SK-N-SH (cell line): ENCODE measurements at regions not wholly inside any gene's neighbourhood (a gene's known extent, or its start where the extent isn't known, plus 50 kb on each side); places are given as distances from the start of the nearest gene placed in this dataset.

Experiments used
- CTCF ChIA-PET: fragments of 300-600, 350-600 bp; formaldehyde crosslinking; extraction: SDS; loops from one replicate; lab custom pipeline; 2021; lab: Yijun Ruan, JAX
- POLR2A ChIA-PET: fragments of 350-600 bp; sonication (Branson Sonifier 250); formaldehyde crosslinking; extraction: SDS; loops from one replicate; lab custom pipeline; 2020; ENCODE audit warnings: antibody characterized with exemption, inconsistent platforms; lab: Yijun Ruan, JAX
- DNase-seq: peaks from one replicate; pipeline ENCODE4 v3.0.0; 2012
- H2AFZ ChIP-seq: fragments of 200-600 bp; sonication (generic); 2 replicates; pipeline ENCODE4 v1.8.1; 2016; ENCODE audit warnings: antibody characterized with exemption, mild to moderate bottlenecking, low read depth
- H3F3A ChIP-seq: fragments of 200-600 bp; sonication (generic); replicated peaks from 2 replicates; pipeline ENCODE3; 2016; ENCODE audit warnings: antibody characterized with exemption, mild to moderate bottlenecking; ENCODE audit not compliant: insufficient read depth
- H3K27ac ChIP-seq, 2 experiments: fragments of 200-500 bp in 1 of 2; fragments of 200-600 bp in 1 of 2; sonication (Bioruptor generic) in 1 of 2; sonication (generic), shearing (Covaris generic) in 1 of 2; 2 replicates each; pipeline versions ENCODE4 v1.5.1 to v1.6.1; 2014 to 2016; ENCODE audit warnings: low read depth in 2 of 2, inconsistent platforms in 1 of 2, low read length in 1 of 2, mild to moderate bottlenecking in 1 of 2, mixed read lengths in 1 of 2
- H3K27me3 ChIP-seq: fragments of 200-600 bp; sonication (generic), shearing (Covaris generic); 2 replicates; pipeline ENCODE4 v1.6.1; 2016; ENCODE audit warnings: mixed run types; ENCODE audit not compliant: insufficient read depth
- H3K36me3 ChIP-seq, 2 experiments: fragments of 200-500 bp in 1 of 2; fragments of 200-600 bp in 1 of 2; sonication (Bioruptor generic) in 1 of 2; sonication (generic) in 1 of 2; replicated peaks in 1 of 2; 2 replicates each; pipeline versions ENCODE3 to v1.5.1; 2014 to 2016; ENCODE audit warnings: low read length in 1 of 2, mild to moderate bottlenecking in 1 of 2; ENCODE audit not compliant: insufficient read depth in 2 of 2, control insufficient read depth in 1 of 2
- H3K4me1 ChIP-seq, 2 experiments: fragments of 200-500 bp in 1 of 2; fragments of 200-600 bp in 1 of 2; sonication (Bioruptor generic) in 1 of 2; sonication (generic), shearing (Covaris generic) in 1 of 2; 2 replicates each; pipeline versions ENCODE4 v1.5.1 to v1.6.1; 2014 to 2016; ENCODE audit warnings: low read depth in 1 of 2, low read length in 1 of 2, mixed run types in 1 of 2; ENCODE audit not compliant: insufficient read depth in 2 of 2, control insufficient read depth in 1 of 2
- H3K4me2 ChIP-seq: fragments of 200-600 bp; sonication (generic), shearing (Covaris generic); 2 replicates; pipeline ENCODE4 v1.6.1; 2017; ENCODE audit warnings: mixed run types
- H3K4me3 ChIP-seq, 2 experiments: fragments of 200-500 bp in 1 of 2; fragments of 200-600 bp in 1 of 2; sonication (Bioruptor generic) in 1 of 2; sonication (generic), shearing (Covaris generic) in 1 of 2; 2 replicates each; pipeline versions ENCODE4 v1.5.1 to v1.8.1; 2014 to 2016; ENCODE audit warnings: low read depth in 2 of 2, inconsistent platforms in 1 of 2, low read length in 1 of 2, mild to moderate bottlenecking in 1 of 2, mixed read lengths in 1 of 2, moderate library complexity in 1 of 2
- H3K79me2 ChIP-seq: fragments of 200-600 bp; sonication (generic); 2 replicates; pipeline ENCODE4 v1.8.1; 2017; ENCODE audit warnings: mild to moderate bottlenecking; ENCODE audit not compliant: insufficient read depth
- H3K9ac ChIP-seq: fragments of 200-600 bp; sonication (generic); 2 replicates; pipeline ENCODE4 v1.6.1; 2017; ENCODE audit warnings: mixed run types
- H3K9me2 ChIP-seq: fragments of 200-600 bp; sonication (generic); 2 replicates; pipeline ENCODE4 v1.6.1; 2017; ENCODE audit warnings: mixed run types
- H3K9me3 ChIP-seq: fragments of 200-600 bp; sonication (generic); 2 replicates; pipeline ENCODE4 v1.6.1; 2017; ENCODE audit warnings: mixed run types, mild to moderate bottlenecking, moderate library complexity
- H4K20me1 ChIP-seq: fragments of 200-600 bp; sonication (generic); 2 replicates; pipeline ENCODE4 v1.6.1; 2017; ENCODE audit warnings: mild to moderate bottlenecking, mixed run types; ENCODE audit not compliant: insufficient read depth
- ELF1 ChIP-seq: IDR thresholded peaks from 2 replicates; pipeline ENCODE4 v1.4.0; 2012
- EP300 ChIP-seq, 2 experiments: IDR thresholded peaks; 2 replicates each; pipeline versions ENCODE4 v1.4.0 to v1.6.1; 2012; ENCODE audit warnings: borderline replicate concordance in 1 of 2, low read depth in 1 of 2, low read length in 1 of 2
- EZH2phosphoT487 ChIP-seq: fragments of 200-600 bp; sonication (generic); IDR thresholded peaks from 2 replicates; pipeline ENCODE4 v1.6.1; 2017; ENCODE audit warnings: low read depth, mixed run types, mild to moderate bottlenecking, antibody characterized with exemption, moderate library complexity, borderline replicate concordance
- FOSL2 ChIP-seq: IDR thresholded peaks from 2 replicates; pipeline ENCODE4 v1.4.0; 2012; ENCODE audit warnings: low read depth, mild to moderate bottlenecking, moderate library complexity, borderline replicate concordance
- GABPA ChIP-seq: IDR thresholded peaks from 2 replicates; pipeline ENCODE4 v1.4.0; 2012; ENCODE audit warnings: low read depth, mild to moderate bottlenecking
- GATA2 ChIP-seq: sonication (generic); formaldehyde crosslinking; IDR thresholded peaks from 2 replicates; pipeline ENCODE4 v1.5.0; 2020; ENCODE audit warnings: mild to moderate bottlenecking, missing genetic modification reagents
- JUND ChIP-seq: IDR thresholded peaks from 2 replicates; pipeline ENCODE4 v1.4.0; 2012
- MEF2A ChIP-seq: IDR thresholded peaks from 2 replicates; pipeline ENCODE4 v1.4.0; 2012; ENCODE audit warnings: low read depth, borderline replicate concordance
- NFIC ChIP-seq: IDR thresholded peaks from 2 replicates; pipeline ENCODE4 v1.4.0; 2012; ENCODE audit warnings: borderline replicate concordance
- PBX3 ChIP-seq: IDR thresholded peaks from 2 replicates; pipeline ENCODE4; 2012
- POLR2AphosphoS5 ChIP-seq: IDR thresholded peaks from 2 replicates; pipeline ENCODE4 v1.6.1; 2012; ENCODE audit warnings: low read depth, low read length
- RAD21 ChIP-seq: IDR thresholded peaks from 2 replicates; pipeline ENCODE4 v1.6.1; 2012; ENCODE audit warnings: mild to moderate bottlenecking, low read length
- RCOR1 ChIP-seq: fragments of 150-350 bp; IDR thresholded peaks from 2 replicates; pipeline ENCODE4 v1.6.1; 2017; ENCODE audit warnings: antibody characterized with exemption, low read length
- REST ChIP-seq: IDR thresholded peaks from 2 replicates; pipeline ENCODE4 v1.6.1; 2012; ENCODE audit warnings: mild to moderate bottlenecking, low read depth, low read length, moderate library complexity
- RXRA ChIP-seq: IDR thresholded peaks from 2 replicates; pipeline ENCODE4 v1.4.0; 2012; ENCODE audit warnings: low read depth, mild to moderate bottlenecking, borderline replicate concordance
- TCF12 ChIP-seq: IDR thresholded peaks from 2 replicates; pipeline ENCODE4 v1.4.0; 2012
- TEAD4 ChIP-seq: IDR thresholded peaks from 2 replicates; pipeline ENCODE4 v1.4.0; 2012; ENCODE audit warnings: mild to moderate bottlenecking, borderline replicate concordance; ENCODE audit not compliant: insufficient read depth
- WGBS: methylation state at CpG from one replicate; pipeline ENCODE4 v1.1.6; 2017; ENCODE audit warnings: low lambda C conversion rate; 5-methylcytosine and 5-hydroxymethylcytosine counted together

DNA sequence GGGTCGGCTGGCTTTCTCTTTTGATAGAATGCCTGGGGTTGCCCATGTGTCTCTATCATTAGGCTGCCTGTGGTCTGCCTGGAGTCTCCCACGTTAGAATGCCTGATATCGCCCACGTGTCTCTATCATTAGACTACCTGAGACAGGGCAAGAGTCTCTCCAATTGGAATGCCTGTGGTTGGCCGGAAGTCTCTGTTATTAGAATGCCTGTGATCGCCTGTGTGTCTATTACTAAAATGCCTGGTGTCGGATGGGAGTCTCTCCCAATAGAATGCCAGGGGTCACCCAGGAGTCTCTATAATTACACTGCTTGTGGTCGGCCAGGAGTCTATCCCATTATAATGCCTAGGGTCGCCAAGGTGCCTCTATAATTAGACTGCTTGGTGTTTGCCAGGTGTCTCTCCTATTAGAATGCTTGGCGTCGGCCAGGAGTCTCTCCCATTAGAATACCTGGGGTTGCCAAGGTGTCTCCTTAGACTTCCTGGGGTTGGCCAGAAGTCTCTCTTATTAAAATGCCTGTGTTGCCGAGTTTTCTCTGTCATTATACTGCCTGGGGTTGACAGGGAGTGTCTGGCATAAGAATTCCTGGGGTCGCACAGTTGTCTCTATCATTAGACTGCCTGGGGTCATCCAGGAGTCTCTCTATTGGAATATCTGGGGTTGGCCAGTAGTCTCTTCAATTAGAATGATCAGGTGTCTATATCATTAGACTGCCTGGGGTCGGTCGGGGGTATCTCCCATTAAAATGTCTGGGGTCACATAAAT, 2272.8 kb downstream of the TP53TG3F start:
- no peak overlapping the region for H3K4me2 ChIP-seq
- H3K79me2 ChIP-seq: no peaks in the 10 kb centered on the region
- no peaks in the 10 kb centered on the region for H3F3A ChIP-seq
- no peak overlapping the region for H3K27ac ChIP-seq
- POLR2A ChIA-PET: no interaction called here
- H3K9me3 ChIP-seq: no peaks in the 10 kb centered on the region
- H4K20me1 ChIP-seq: no peaks in the 10 kb centered on the region
- DNase-seq: no peak
- H3K4me3 ChIP-seq: no peak overlapping the region
- CTCF ChIA-PET: no interaction called here
- H3K36me3 ChIP-seq: no peaks in the 10 kb centered on the region
- no peak overlapping the region for H2AFZ ChIP-seq
- no peak overlapping the region for H3K9ac ChIP-seq
- 11% methylated on average over 15 of the region's 15 CpGs for WGBS
- no peaks in the 10 kb centered on the region for H3K27me3 ChIP-seq
- H3K4me1 ChIP-seq: no peaks in the 10 kb centered on the region
- no peak for TF ChIP-seq REST
- no peak for TF ChIP-seq RAD21
- no peak for TF ChIP-seq TCF12
- TF ChIP-seq EZH2phosphoT487: no peak
- TF ChIP-seq RXRA: no peak
- TF ChIP-seq NFIC: no peak
- TF ChIP-seq EP300 (IDR thresholded peaks at IDR 0.05; ENCODE audit: borderline replicate concordance in 1 of 2, low read depth in 1 of 2, low read length in 1 of 2): no peak
- TF ChIP-seq MEF2A: no peak
- TF ChIP-seq TEAD4: no peak
- TF ChIP-seq FOSL2: no peak
- no peak for TF ChIP-seq GABPA
- TF ChIP-seq PBX3: no peak
- TF ChIP-seq RCOR1: no peak
- TF ChIP-seq ELF1: no peak
- TF ChIP-seq JUND: no peak
- no peak for TF ChIP-seq POLR2AphosphoS5
- TF ChIP-seq GATA2 (CRISPR knock-in tag): no peak
- H3K9me2 ChIP-seq: no peaks in the 10 kb centered on the region
